Spleen (tissue), 7 donors: ENCODE measurements at regions not wholly inside any gene's neighbourhood (a gene's known extent, or its start where the extent isn't known, plus 50 kb on each side); places are given as distances from the start of the nearest gene placed in this dataset.

Experiments used
- POLR2A ChIP-seq, 3 donors: fragments of 450-650 bp; IDR thresholded peaks; one replicate each; pipeline ENCODE4 v1.5.1; 2017; ENCODE audit warnings: antibody characterized with exemption in 3 of 3, mild to moderate bottlenecking in 1 of 3
- POLR2AphosphoS5 ChIP-seq, 3 donors: sonication (generic); formaldehyde crosslinking; IDR thresholded peaks; one replicate each; pipeline ENCODE4 v1.5.1; 2017; ENCODE audit warnings: antibody characterized with exemption in 3 of 3
- TF ChIP-seq, protein P1 (sequence below), 11 experiments: fragments of 200-600 bp in 7 of 11; fragments of 450-650 bp in 4 of 11; sonication (generic) in 4 of 11; IDR thresholded peaks in 8 of 11; conservative IDR thresholded peaks in 3 of 11; 1 replicate in 7 of 11; 2 replicates in 4 of 11; pipeline versions ENCODE4 v1.4.0 to v1.8.0; 2016 to 2021; ENCODE audit warnings: antibody characterized with exemption in 11 of 11, inconsistent platforms in 4 of 11, mild to moderate bottlenecking in 1 of 11
- donor health status: DM: no; HTN: no; CAD: no; lungs with moderate emphysema.
- donor health status: DM: no; HTN: no; CAD: no.
- donor health status: DM: no; HTN: no; CAD: no.

DNA sequence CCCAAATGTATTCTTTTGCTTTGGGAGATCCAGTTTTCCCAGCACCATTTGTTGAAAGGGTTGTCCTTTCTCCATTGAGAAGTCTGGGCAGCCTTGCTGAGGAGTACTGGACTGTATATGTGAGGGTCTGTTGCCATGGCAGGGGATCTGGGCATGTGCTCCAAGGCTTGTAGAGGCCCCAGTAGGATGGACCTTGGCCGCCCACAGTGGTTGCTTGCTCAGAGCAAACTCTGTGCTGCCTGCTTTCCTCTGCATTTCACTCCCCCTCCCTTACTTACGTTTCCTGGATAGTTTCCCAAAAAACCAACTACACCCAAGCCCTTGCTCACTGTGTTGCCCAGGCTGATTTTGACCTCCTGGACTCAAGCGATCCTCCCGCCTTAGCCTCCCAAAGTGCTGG lies 97.2 kb upstream of the PRR23E start:
- no peak for TF ChIP-seq POLR2A (IDR thresholded peaks at IDR 0.05)
- TF ChIP-seq, protein P1, sequence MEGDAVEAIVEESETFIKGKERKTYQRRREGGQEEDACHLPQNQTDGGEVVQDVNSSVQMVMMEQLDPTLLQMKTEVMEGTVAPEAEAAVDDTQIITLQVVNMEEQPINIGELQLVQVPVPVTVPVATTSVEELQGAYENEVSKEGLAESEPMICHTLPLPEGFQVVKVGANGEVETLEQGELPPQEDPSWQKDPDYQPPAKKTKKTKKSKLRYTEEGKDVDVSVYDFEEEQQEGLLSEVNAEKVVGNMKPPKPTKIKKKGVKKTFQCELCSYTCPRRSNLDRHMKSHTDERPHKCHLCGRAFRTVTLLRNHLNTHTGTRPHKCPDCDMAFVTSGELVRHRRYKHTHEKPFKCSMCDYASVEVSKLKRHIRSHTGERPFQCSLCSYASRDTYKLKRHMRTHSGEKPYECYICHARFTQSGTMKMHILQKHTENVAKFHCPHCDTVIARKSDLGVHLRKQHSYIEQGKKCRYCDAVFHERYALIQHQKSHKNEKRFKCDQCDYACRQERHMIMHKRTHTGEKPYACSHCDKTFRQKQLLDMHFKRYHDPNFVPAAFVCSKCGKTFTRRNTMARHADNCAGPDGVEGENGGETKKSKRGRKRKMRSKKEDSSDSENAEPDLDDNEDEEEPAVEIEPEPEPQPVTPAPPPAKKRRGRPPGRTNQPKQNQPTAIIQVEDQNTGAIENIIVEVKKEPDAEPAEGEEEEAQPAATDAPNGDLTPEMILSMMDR (IDR thresholded peaks at IDR 0.05 in 8 of 11, conservative IDR thresholded peaks at IDR 0.05 in 3 of 11), result no peak
- no peak for TF ChIP-seq POLR2AphosphoS5 (IDR thresholded peaks at IDR 0.05)
